NCI-H2227 (cell line): ENCODE measurements at regions not wholly inside any gene's neighbourhood (a gene's known extent, or its start where the extent isn't known, plus 50 kb on each side); places are given as distances from the start of the nearest gene placed in this dataset.
"Not testable (repeated sequence)": the region's sequence is repeated elsewhere in the genome, so short reads cannot be mapped to it uniquely, and the experiment has no call there.

Source experiments
- DNase-seq: peaks from one replicate; lab custom pipeline; 2025; ENCODE audit not compliant: unreplicated experiment; lab: John Stamatoyannopoulos, UW

GRCh38 chr14:77985211-77985615 lies 185.0 kb upstream of the NRXN3 start:
- no peak for DNase-seq

GRCh38 chr14:77986773-77987172 lies 183.4 kb upstream of the NRXN3 start:
- DNase-seq = no peak

GRCh38 chr14:77988096-77988870 lies 181.9 kb upstream of the NRXN3 start:
- DNase-seq = no peak

- no peak for DNase-seq
Measured at GRCh38 chr14:77988970-77989369, 181.2 kb upstream of the NRXN3 start.

DNA sequence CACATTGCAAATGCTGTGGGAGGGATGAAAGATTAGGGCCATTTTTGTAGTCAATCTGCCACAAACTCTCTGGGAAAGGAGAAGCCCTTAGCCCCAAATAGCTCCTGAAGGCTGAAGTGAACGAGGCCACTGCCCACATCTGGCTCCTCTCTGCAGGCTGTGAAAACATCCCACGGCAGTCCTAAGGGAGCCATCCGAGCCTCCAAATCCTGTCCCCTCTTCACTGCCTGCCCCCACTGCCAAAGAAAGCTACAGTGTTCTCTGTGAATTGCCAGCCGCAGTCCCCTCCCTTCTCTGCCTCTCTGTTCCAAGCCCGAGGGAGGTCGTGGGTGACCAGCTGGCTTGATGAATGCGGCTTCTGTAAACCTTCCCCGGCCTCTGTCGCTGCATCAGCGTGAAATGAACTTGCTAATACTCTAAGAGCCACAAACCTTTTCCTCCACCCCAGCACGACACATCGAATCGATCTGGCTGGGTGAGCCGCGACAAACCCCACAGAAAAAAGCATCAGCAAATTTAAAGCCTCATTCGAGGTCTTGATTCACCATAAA lies 180.7 kb upstream of the NRXN3 start:
- DNase-seq = no peak

GRCh38 chr14:77990337-77990736 lies 179.8 kb upstream of the NRXN3 start:
- no peak for DNase-seq

GRCh38 chr14:77991128-77991772 lies 178.9 kb upstream of the NRXN3 start:
- DNase-seq = no peak

- DNase-seq = no peak
Measured at GRCh38 chr14:78005325-78005724, 164.8 kb upstream of the NRXN3 start.

- DNase-seq = no peak
Measured at GRCh38 chr14:78007160-78007559, 163.0 kb upstream of the NRXN3 start.

DNA sequence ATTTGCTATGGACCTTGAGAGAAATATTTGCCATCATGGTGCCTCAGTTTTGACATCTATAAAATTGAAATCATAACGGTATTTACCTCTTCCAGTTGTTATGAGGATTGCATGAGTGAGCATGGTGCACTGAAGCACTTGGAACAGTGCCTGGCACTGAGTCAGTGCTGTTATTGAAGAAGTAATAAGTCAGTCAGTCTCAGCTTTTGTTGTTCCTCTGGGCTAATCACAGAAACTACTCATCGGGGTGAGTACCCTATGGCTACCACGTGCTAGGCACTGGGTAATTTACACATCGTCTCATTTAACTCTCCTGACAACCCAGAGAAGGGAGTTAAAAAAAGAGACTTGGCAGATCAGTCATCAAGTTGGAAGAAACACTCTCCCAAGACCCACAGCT lies 159.5 kb upstream of the NRXN3 start:
- no peak for DNase-seq

- DNase-seq = not testable (repeated sequence)
Measured at GRCh38 chr14:78013911-78014310, 156.3 kb upstream of the NRXN3 start.

DNA sequence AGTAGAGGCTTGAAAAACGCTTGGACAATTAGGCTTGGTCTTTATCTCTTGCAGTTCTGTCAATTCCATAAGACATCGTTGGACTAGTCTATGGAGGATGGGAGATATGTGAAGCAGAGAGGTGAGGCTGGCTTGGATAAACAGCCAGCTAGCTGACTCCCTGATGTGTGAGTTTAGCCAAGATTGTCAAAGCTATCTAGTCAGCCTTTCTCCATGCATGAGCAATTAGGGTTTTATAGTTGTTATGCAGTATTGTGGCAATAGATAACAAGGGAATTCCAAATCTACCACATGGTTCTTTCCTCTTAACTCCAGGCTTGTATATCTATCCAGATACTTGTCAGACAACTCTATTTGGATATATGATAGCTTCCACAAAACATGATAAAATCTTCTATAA lies 153.6 kb upstream of the NRXN3 start:
- DNase-seq = no peak

- DNase-seq = no peak
Measured at GRCh38 chr14:78018283-78018682, 151.9 kb upstream of the NRXN3 start.

GRCh38 chr14:78022059-78022458 lies 148.1 kb upstream of the NRXN3 start:
- DNase-seq = peak; percentile 68

DNA sequence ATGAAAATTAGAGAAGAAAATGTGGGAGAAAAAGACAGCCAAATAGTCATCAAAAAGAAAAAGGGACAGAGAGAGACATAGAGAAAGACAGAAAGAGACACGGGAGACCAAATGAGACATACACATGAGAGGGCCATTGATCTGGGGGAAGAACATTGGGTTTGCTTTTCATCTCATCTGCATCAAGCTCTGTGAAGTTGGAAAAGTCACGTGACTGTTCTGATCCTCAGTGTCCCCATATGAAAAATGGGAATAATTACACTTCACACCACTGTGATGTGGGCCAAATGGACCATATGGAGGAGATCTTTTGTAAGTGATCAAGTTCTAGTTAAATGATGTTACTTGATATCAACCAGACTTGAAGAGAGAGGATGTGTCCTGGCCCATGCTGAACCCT lies 147.1 kb upstream of the NRXN3 start:
- no peak for DNase-seq

DNA sequence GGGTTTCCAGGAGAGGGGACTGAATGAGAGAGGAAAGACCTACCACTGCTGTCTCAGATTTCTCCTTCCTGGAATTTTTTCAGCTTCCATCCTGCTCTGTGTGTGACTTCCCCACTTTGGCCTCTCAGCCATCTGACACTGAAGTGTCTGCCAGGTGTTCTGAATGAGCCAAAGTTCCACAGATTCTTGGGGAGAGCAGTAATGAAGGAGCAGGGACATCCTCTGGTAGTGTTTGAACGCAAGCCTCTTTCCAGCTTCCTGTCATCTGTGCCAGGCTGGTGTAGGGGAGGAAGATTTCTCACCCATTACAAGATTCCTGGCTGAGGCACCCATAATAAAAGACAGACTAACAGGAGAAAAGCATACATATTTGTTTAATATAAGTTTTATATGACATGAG lies 141.7 kb upstream of the NRXN3 start:
- no peak for DNase-seq

DNA sequence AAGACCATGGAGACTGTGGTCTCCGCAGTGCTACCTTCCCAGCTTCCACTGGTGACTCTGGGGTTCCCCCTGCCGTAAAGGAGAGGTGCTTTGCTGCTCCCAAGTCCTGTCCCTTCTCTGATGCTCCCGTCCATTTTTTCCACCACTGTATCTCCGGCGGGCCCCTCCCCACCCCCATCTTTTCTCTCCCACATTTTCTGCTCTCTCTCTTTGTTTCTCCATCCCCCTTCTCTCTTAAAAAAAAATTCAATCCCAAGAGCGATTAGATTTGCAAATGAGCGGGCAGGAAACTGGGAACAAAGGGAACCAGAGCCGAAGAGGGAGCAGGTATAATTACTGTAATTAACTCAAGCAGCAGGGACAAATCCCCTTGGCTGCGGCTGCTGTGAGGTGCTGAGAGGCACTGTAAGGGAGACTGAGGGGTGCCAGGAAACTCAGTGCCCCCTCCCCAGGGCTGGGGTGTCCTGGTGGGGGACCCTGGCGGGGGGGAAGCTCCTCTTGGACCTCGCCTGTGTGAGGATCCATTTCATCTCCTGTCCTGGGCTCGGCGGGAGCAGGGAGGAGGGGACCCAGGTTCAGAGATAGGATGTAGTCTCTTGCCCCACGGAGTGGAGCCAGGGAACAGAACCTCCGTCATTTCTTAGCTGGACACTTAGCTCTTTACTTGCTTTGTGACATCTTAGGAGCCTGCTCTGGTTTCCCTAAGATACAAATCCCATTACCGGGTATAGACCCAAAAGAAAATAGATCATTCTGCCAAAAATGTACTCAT lies 140.4 kb upstream of the NRXN3 start:
- DNase-seq = peak; percentile 86

- DNase-seq = no peak
Measured at GRCh38 chr14:78043349-78043748, 126.8 kb upstream of the NRXN3 start.

DNA sequence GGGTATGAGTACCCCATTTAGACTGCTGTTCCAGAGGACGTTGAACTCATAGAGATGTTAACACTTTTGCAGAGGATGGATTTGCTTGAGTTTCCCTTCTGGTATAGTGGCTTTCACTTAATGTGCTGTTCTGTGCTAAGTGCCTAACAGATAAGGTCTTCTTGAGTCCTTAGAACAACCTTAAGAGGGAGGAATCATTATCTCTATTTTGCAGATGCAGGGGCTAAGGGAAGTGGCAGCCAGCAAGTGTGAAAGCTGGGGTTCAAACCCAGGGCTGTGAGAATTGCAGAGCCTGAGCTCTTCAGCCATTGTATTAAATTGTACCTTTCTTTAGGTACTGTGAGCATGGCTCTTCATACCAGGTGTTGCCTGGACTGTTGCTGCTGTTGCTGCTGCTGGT lies 122.1 kb upstream of the NRXN3 start:
- DNase-seq = no peak

DNA sequence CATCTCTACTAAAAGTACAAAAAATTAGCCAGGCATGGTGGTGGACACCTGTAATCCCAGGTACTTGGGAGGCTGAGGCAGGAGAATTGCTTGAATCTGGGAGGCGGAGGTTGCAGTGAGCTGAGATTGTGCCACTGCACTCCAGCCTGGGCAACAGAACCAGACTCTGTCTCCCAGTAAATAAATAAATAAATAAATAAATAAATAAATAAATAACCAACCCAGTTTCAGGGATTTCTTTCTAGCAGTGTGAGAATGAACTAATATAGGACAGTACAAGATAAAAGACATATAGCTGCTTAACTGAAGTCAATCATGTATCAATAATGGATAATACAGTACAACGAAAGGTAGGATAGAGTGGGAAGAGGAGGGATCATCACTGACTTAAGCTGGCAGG lies 113.3 kb upstream of the NRXN3 start:
- DNase-seq = not testable (repeated sequence)

DNA sequence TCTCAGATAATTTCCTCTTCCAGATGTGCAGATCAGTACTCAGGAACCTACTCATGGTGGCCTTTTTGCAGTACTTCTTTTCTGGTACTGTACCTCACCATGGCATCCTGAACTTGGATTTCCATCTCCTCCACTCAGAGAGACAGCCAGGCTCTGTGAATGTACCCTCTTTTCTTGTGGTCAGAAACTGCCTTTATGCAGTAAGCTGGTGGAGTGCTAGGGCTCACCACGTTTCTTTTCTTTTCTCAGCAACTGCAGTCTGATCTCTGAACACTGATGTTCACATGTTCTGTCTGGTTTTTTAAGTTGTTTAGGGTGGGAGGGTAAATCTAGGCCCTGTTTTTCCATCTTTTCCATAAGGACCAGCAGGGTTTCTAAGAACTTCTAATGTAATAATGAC lies 99.8 kb upstream of the NRXN3 start:
- DNase-seq = no peak
